ENCODE measurements at regions not wholly inside any gene's neighbourhood (a gene's known extent, or its start where the extent isn't known, plus 50 kb on each side); places are given as distances from the start of the nearest gene placed in this dataset.

GRCh38 chr18:76684265-76684664, 138.1 kb upstream of the ZNF236 start:
- Histone ChIP-seq H3K4me3 (no peak overlapping the region), H3K9me3 (no peaks in the 10 kb centered on the region), H3K4me1 (ENCODE audit: control insufficient read depth in 1 of 2, low read depth in 2 of 2) (no peaks in the 10 kb centered on the region), H3K36me3 (no peaks in the 10 kb centered on the region), H3K27me3 (replicated peaks; ENCODE audit: insufficient read depth) (no peaks in the 10 kb centered on the region), H3K27ac (no peak overlapping the region)
- ATAC-seq (ENCODE audit: insufficient number of reproducible peaks, low FRiP score, low read depth) (no peak), DNase-seq (ENCODE audit: low spot score) (no peak)
- TF ChIP-seq CTCF (IDR thresholded peaks at IDR 0.05): no peak

DNA sequence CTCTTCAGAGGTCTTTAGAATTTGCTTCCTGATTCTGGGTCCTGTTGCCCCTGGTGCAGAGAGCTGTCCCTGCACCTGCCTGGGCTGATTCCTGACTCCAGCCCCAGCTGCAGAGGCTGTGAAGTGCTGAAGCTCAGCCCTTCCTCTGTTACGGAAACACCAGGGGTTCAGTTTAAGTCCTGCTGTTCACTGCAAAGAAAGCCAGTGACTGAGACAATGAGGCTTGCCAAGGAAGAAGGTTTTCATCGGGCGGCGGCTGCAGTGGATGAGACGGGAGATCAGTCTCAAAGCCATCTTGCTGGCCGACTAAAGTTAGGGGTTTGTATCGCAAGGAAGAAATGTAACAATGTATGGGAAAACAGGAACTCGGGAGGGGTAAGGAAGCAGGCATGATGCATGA, 142.4 kb upstream of the ZNF236 start:
- TF ChIP-seq CTCF (IDR thresholded peaks at IDR 0.05): no peak
- H3K4me1 ChIP-seq (ENCODE audit: control insufficient read depth in 1 of 2, low read depth in 2 of 2): no peaks in the 10 kb centered on the region
- no peak for ATAC-seq (ENCODE audit: insufficient number of reproducible peaks, low FRiP score, low read depth)
- no peaks in the 10 kb centered on the region for H3K9me3 ChIP-seq
- DNase-seq (ENCODE audit: low spot score): no peak
- no peak overlapping the region for H3K4me3 ChIP-seq
- H3K27me3 ChIP-seq (replicated peaks; ENCODE audit: insufficient read depth): no peaks in the 10 kb centered on the region
- H3K27ac ChIP-seq: no peak overlapping the region
- H3K36me3 ChIP-seq: no peaks in the 10 kb centered on the region

GRCh38 chr18:76679259-76679658, 143.1 kb upstream of the ZNF236 start:
- no peak overlapping the region for H3K4me3 ChIP-seq
- no peaks in the 10 kb centered on the region for H3K27me3 ChIP-seq (replicated peaks; ENCODE audit: insufficient read depth)
- H3K9me3 ChIP-seq: no peaks in the 10 kb centered on the region
- no peak for DNase-seq (ENCODE audit: low spot score)
- H3K27ac ChIP-seq: no peak overlapping the region
- H3K36me3 ChIP-seq: no peaks in the 10 kb centered on the region
- H3K4me1 ChIP-seq (ENCODE audit: control insufficient read depth in 1 of 2, low read depth in 2 of 2): no peaks in the 10 kb centered on the region
- ATAC-seq (ENCODE audit: insufficient number of reproducible peaks, low FRiP score, low read depth): no peak
- no peak for TF ChIP-seq CTCF (IDR thresholded peaks at IDR 0.05)

DNA sequence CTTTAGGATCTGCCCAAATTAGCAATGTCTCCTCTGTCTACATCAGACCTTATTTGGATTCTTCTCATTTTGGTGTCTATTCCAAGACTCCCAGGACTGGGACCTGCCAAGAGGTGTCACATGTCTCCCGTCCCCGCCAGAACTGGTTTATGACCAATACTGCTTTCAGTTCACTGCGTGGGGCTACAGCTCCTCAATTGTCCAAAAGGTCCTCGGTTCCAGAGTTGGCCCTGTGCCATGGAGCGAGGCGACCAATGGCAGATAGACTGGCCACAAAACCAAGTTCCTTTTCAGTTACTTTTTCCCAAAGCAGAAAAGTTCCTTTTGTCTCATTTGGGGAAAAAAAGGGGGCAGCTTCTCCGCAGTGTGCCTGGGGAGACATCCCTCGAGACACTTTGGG, 144.1 kb upstream of the ZNF236 start:
- Histone ChIP-seq H3K4me3 (no peak overlapping the region), H3K27ac (no peak overlapping the region), H3K36me3 (no peaks in the 10 kb centered on the region), H3K4me1 (ENCODE audit: control insufficient read depth in 1 of 2, low read depth in 2 of 2) (no peaks in the 10 kb centered on the region), H3K9me3 (no peaks in the 10 kb centered on the region), H3K27me3 (replicated peaks; ENCODE audit: insufficient read depth) (no peaks in the 10 kb centered on the region)
- ATAC-seq (ENCODE audit: insufficient number of reproducible peaks, low FRiP score, low read depth) (no peak), DNase-seq (ENCODE audit: low spot score) (no peak)
- TF ChIP-seq CTCF (IDR thresholded peaks at IDR 0.05): no peak

DNA sequence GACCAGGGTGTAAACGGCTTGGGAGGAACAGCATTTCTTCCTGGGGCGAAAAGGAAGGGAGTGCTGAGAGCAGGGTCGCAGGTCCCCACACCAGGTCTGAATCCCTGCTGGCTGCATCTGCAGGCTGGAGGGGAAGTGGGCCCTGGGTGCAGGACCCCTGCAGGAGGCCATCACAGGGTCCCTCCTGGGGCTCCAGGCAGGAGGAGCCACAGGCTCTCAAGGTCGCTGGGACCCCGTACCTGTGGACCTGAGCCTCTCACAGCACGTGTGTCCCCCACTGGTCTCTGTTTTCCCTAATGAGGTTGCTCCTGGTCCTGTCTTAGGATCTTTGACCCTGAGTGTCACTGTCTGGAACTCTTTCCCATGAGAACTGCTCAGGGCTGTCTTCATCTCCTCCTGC, 147.8 kb upstream of the ZNF236 start:
- no peaks in the 10 kb centered on the region for H3K9me3 ChIP-seq

More for the DNA sequence above, 147.8 kb upstream of the ZNF236 start:
- no peaks in the 10 kb centered on the region for H3K4me1 ChIP-seq (ENCODE audit: control insufficient read depth in 1 of 2, low read depth in 2 of 2)
- H3K27me3 ChIP-seq (replicated peaks; ENCODE audit: insufficient read depth): no peaks in the 10 kb centered on the region
- no peak overlapping the region for H3K4me3 ChIP-seq
- TF ChIP-seq CTCF (IDR thresholded peaks at IDR 0.05): no peak
- DNase-seq (ENCODE audit: low spot score): no peak
- no peak overlapping the region for H3K27ac ChIP-seq
- no peaks in the 10 kb centered on the region for H3K36me3 ChIP-seq
- ATAC-seq (ENCODE audit: insufficient number of reproducible peaks, low FRiP score, low read depth): no peak

All from thoracic aorta (tissue), 2 donors.